Mesothelial cell of epicardium (in vitro differentiated cells): ENCODE measurements at regions not wholly inside any gene's neighbourhood (a gene's known extent, or its start where the extent isn't known, plus 50 kb on each side); places are given as distances from the start of the nearest gene placed in this dataset.

ENCODE experiments used
- DNase-seq, 2 experiments: peaks; one replicate each; pipeline ENCODE4 v3.0.0; 2021; ENCODE audit warnings: low spot score in 2 of 2; ENCODE audit not compliant: unreplicated experiment in 2 of 2
- H3K27ac Mint-ChIP-seq: 2 replicates; pipeline ENCODE4 v1.8.0; 2021; ENCODE audit warnings: mixed read lengths
- H3K27me3 Mint-ChIP-seq: 2 replicates; pipeline ENCODE4 v1.8.0; 2021; ENCODE audit warnings: low read depth, mixed read lengths
- H3K36me3 Mint-ChIP-seq: 2 replicates; pipeline ENCODE4 v1.8.0; 2021; ENCODE audit warnings: mixed read lengths
- H3K4me1 Mint-ChIP-seq: 2 replicates; pipeline ENCODE4 v1.8.0; 2021; ENCODE audit warnings: mixed read lengths
- H3K4me3 Mint-ChIP-seq: 2 replicates; pipeline ENCODE4 v1.8.0; 2021; ENCODE audit warnings: mild to moderate bottlenecking, moderate library complexity, mixed read lengths
- H3K9me3 Mint-ChIP-seq: 2 replicates; pipeline ENCODE4 v1.8.0; 2021; ENCODE audit warnings: mixed read lengths
- TF ChIP-seq, protein P1 (sequence below): fragments of 200-600 bp; sonication (generic); IDR thresholded peaks from one replicate; pipeline ENCODE4 v1.5.0; 2021; ENCODE audit warnings: antibody characterized with exemption; ENCODE audit not compliant: unreplicated experiment

DNA sequence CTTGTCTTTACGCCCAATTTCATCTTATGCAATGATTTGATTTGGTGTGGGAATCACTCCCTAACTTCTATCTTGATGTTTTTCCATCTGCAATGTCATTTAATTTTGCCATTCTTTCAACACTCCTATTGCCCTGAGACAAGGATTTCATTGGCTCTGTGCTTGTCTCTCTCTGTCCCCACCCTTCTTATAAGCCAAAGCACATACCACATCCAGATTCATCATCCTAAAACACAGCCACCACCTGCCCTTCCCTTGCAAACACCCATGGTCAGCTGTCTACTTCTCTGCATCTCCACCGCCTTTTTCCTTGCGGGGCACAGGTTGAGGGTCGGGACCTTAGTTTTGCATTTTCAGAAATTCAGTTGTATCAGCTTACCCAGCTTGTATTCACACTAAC is 225.8 kb upstream of the SOX21 start:
- DNase-seq = no peak
- no peaks in the 10 kb centered on the region for H3K4me1 Mint-ChIP-seq
- peaks cover 13% of the 10 kb centered on the region for H3K9me3 Mint-ChIP-seq
- H3K27me3 Mint-ChIP-seq = peaks cover 38% of the 10 kb centered on the region
- TF ChIP-seq, protein P1, sequence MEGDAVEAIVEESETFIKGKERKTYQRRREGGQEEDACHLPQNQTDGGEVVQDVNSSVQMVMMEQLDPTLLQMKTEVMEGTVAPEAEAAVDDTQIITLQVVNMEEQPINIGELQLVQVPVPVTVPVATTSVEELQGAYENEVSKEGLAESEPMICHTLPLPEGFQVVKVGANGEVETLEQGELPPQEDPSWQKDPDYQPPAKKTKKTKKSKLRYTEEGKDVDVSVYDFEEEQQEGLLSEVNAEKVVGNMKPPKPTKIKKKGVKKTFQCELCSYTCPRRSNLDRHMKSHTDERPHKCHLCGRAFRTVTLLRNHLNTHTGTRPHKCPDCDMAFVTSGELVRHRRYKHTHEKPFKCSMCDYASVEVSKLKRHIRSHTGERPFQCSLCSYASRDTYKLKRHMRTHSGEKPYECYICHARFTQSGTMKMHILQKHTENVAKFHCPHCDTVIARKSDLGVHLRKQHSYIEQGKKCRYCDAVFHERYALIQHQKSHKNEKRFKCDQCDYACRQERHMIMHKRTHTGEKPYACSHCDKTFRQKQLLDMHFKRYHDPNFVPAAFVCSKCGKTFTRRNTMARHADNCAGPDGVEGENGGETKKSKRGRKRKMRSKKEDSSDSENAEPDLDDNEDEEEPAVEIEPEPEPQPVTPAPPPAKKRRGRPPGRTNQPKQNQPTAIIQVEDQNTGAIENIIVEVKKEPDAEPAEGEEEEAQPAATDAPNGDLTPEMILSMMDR = no peak
- H3K27ac Mint-ChIP-seq = no peak overlapping the region
- H3K4me3 Mint-ChIP-seq = no peak overlapping the region
- no peaks in the 10 kb centered on the region for H3K36me3 Mint-ChIP-seq

- Mint-ChIP-seq H3K4me1 (no peaks in the 10 kb centered on the region), H3K36me3 (no peaks in the 10 kb centered on the region), H3K9me3 (peaks cover 13% of the 10 kb centered on the region), H3K27ac (no peak overlapping the region), H3K27me3 (peaks cover 36% of the 10 kb centered on the region), H3K4me3 (no peak overlapping the region)
- no peak for DNase-seq
- TF ChIP-seq, protein P1 = no peak
These were observed 224.3 kb upstream of the SOX21 start for GRCh38 chr13:94936633-94937032.

DNA sequence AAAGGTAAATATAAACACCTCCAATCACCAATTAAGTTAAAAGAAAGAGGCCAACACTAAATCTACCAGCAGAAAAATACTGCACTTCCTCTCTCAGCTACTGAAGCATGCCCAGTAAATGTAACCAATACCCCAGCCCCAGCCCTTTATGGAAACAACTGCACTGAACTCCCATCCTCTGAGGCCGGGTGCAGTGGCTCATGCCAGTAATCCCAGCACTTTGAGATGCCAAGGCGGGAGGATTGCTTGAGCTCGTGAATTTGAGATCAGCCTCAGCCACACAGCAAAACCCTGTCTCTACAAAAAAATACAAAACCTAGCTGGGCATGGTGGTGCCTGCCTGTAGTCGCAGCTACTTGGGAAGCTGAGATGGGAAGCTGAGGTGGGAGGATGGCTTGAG is 221.6 kb upstream of the SOX21 start:
- H3K27ac Mint-ChIP-seq = no peak overlapping the region
- H3K9me3 Mint-ChIP-seq = peaks cover 13% of the 10 kb centered on the region
- no peaks in the 10 kb centered on the region for H3K36me3 Mint-ChIP-seq
- no peak overlapping the region for H3K4me3 Mint-ChIP-seq
- H3K4me1 Mint-ChIP-seq = peaks cover under 1% of the 10 kb centered on the region
- peaks cover 33% of the 10 kb centered on the region for H3K27me3 Mint-ChIP-seq
- TF ChIP-seq, protein P1 = no peak
- DNase-seq = no peak

DNA sequence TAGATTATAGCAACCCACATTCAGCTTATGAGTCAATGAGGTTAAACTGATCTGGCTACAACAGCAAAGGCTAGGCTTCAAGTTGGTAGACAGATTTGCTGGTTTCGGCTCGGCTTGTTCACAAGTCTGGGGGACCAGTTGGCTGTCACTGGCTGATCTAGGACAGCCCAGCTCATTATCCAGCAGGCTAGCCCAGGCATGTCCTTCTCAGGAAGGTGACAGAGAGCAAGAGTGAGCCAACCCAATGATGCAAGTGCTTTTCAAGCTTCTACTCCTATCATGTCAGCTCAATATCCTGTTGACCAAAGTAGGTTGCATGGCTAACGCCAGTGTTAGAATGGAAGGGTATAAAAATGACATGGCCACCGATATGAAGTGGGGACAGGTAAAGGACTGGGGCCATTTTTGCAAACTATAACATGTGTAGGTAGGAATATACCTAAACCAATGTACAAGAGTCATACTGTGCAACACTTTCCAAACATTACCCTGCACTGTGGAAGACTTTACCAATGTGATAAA is 220.9 kb upstream of the SOX21 start:
- no peaks in the 10 kb centered on the region for H3K36me3 Mint-ChIP-seq
- no peak overlapping the region for H3K27ac Mint-ChIP-seq
- H3K9me3 Mint-ChIP-seq = peaks cover 13% of the 10 kb centered on the region
- no peak for DNase-seq
- H3K27me3 Mint-ChIP-seq = peaks cover 29% of the 10 kb centered on the region
- H3K4me3 Mint-ChIP-seq = no peak overlapping the region
- H3K4me1 Mint-ChIP-seq = peaks cover 6% of the 10 kb centered on the region
- TF ChIP-seq, protein P1 = no peak

DNA sequence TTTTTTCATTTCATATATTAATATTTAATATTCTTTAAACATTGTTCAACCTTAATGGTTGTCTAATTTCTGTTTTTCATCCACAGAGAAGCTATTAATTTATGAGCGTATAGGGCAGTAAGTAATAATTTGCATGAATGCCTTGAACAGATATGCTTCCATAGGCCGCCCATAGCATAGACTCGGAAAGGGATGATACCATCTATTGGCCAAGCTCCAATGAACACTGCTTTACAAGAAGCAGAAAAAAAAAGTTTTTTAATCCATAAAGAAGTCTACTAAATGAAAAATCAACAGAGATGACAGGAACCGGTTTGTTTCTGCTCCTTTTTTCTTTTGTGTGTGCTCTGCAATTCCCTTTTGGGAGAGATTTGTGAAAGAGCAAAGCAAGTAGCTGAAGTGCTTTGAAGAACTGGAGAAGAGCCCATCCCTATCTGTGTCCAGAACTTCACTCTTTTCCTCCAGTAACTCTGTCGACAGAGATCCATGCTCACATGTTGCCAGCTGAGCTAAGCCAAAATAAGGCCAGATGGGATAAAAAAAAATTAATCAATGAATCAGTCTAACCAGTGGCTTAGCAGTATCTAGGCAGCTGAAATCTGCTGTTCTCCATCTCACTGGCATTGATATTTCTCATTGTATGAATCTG is 215.9 kb upstream of the SOX21 start:
- Mint-ChIP-seq H3K4me1 (peaks cover 8% of the 10 kb centered on the region), H3K27me3 (peaks cover 42% of the 10 kb centered on the region), H3K36me3 (no peaks in the 10 kb centered on the region), H3K4me3 (no peak overlapping the region), H3K27ac (peak overlapping the region; percentile 34), H3K9me3 (peaks cover 6% of the 10 kb centered on the region)
- TF ChIP-seq, protein P1 = no peak
- no peak for DNase-seq
